LoVo (cell line): ENCODE measurements at regions not wholly inside any gene's neighbourhood (a gene's known extent, or its start where the extent isn't known, plus 50 kb on each side); places are given as distances from the start of the nearest gene placed in this dataset.

Experiments used
- DNase-seq: peaks from one replicate; pipeline ENCODE4 v3.0.0-alpha.2; 2016; ENCODE audit warnings: low spot score

- no peak for DNase-seq
These were observed 61.6 kb upstream of the CXCR4 start for GRCh38 chr2:136179602-136179975.

DNA sequence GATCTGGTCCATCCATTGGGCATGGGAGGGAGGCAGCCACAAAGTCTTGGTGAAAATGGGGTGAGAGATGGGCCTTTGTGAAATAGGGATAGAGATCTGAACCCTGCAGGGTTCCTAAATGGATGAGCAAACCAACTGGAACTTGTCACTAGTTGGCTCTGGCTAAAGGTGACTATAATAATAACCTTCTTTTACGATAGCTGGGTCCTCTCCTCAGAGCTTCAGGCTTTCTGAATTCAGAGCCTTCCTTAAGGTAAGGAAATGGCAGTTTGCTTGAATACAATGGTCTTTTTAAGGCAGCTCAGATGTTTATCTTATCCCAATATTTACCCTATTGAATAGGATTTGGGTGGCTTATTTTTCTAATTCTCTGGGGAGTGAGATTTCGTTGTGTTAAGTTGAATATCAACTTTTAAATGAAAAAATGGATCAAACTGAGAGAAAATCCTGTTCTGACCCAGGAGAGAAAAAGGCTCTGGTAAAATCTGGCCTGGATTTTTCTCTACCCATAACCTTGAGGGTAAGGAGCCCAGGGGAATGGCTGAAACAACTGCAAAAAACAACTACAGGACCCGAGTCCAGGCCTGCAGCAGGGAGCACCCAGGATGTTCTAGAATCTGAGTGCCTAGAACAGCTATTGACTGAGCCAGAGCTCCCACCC is 61.1 kb upstream of the CXCR4 start:
- no peak for DNase-seq

- DNase-seq, result no peak
These were observed 57.9 kb upstream of the CXCR4 start for GRCh38 chr2:136175868-136176267.

DNA sequence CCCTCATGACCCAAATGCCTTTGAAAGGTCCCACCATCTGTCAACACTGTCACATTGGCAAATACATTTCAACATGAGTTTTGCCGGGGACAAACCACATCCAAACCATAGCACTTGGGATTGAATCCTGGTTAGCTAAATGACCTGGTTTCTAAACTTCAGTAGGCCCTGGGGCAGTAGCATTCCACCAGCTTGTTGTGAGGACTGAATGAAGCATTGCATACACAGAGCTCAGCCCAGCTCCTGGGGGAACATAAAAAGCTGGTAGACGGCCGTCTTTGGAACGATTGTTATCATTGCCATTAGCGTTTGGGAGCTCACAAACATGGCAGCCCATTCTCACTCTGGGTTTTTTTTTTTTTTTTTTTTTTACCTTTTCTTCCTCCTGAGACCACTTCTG is 57.5 kb upstream of the CXCR4 start:
- no peak for DNase-seq

DNA sequence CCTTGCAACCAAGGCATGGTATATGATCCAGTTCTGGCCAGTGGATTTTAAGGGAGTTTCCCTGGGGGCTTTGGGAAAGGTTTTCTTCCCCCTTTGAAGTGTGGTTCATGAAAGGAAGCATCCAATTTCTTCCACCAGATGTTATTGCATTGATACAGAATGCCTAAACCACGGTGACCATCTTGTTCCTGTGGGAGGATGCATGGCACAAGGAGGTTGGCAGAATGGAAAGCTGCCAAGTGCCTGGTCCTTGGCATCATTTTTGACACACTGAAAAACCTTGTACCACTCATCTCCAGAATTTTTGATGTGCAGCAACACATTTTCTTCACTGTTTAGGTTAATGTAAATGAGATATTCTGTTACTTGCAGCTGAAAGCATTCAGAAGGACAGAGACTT is 55.2 kb upstream of the CXCR4 start:
- no peak for DNase-seq

DNA sequence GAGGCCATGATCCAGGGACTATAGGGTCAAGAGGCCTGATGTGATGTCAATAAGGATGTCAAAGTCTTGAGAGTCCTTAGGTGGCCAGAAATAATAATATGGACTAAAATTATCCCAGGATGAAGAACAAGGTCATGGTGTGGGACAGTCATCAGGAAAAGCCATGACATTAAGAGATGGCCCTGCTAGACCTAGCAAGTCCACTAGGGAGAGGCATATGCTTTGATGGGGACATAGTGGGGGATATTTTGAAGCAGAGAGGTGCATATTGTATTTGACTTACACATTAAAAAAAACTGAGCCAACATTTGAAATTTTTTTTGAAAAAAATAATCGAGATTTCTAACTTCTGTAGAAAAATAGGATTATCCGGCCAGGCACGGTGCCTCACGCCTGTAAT is 53.3 kb upstream of the CXCR4 start:
- DNase-seq, result no peak

- no peak for DNase-seq
These were observed 50.8 kb upstream of the CXCR4 start for GRCh38 chr2:136168720-136169119.

DNA sequence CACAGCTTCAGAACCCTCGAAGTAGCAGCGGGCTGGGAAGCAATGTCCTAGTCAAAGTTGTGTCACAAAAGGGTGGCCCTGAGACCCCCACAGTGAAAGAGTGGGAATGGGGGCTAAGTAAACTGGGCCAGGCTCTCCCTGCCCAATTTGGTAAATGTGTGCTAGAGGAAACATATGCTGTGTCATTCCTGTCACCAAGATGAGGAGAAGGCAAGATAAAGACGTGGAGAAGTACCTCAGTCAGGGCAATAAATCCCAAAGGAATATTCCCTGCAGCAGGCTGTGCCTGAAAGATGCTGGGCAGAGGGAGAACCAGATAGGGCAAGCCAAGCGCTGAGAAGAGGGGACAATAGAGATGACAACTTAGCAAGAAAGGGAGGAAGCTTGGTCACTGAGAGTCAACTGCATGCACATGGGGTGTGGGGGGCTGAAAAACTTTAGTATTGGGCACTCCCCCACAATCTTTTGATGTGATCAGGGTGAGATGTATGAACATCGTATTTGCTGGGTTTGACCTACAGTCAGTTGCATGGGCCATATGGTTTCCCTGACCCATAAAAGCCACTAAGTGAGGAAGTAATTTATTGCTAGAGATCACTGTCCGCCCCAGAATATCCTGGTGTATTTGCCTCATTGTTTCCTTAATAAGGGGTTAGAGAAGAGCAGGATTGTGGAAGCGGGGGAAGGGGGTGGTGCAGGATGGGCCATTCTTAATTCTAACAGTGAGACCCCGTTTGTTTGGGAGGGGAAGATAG is 49.9 kb upstream of the CXCR4 start:
- no peak for DNase-seq
